IgD-negative memory B cell (primary cell): ENCODE measurements at regions not wholly inside any gene's neighbourhood (a gene's known extent, or its start where the extent isn't known, plus 50 kb on each side); places are given as distances from the start of the nearest gene placed in this dataset.

Source experiments
- H3K27ac Mint-ChIP-seq, 3 donors: one replicate each; pipeline ENCODE4 v1.8.0; 2020 to 2022; ENCODE audit warnings: mild to moderate bottlenecking in 3 of 3, mixed read lengths in 3 of 3, moderate library complexity in 1 of 3
- H3K27me3 Mint-ChIP-seq: one replicate; pipeline ENCODE4 v1.8.0; 2021; ENCODE audit warnings: mixed read lengths
- H3K36me3 Mint-ChIP-seq: one replicate; pipeline ENCODE4 v1.8.0; 2020; ENCODE audit warnings: mild to moderate bottlenecking, mixed read lengths
- H3K4me1 Mint-ChIP-seq, 3 donors: one replicate each; pipeline ENCODE4 v1.8.0; 2020 to 2022; ENCODE audit warnings: mixed read lengths in 3 of 3, mild to moderate bottlenecking in 1 of 3
- H3K4me3 Mint-ChIP-seq, 4 donors: one replicate each; pipeline ENCODE4 v1.8.0; 2020 to 2022; ENCODE audit warnings: mild to moderate bottlenecking in 4 of 4, mixed read lengths in 4 of 4, moderate library complexity in 3 of 4
- H3K9me3 Mint-ChIP-seq, 3 donors: one replicate each; pipeline ENCODE4 v1.8.0; 2020 to 2021; ENCODE audit warnings: mixed read lengths in 3 of 3, mild to moderate bottlenecking in 1 of 3

DNA sequence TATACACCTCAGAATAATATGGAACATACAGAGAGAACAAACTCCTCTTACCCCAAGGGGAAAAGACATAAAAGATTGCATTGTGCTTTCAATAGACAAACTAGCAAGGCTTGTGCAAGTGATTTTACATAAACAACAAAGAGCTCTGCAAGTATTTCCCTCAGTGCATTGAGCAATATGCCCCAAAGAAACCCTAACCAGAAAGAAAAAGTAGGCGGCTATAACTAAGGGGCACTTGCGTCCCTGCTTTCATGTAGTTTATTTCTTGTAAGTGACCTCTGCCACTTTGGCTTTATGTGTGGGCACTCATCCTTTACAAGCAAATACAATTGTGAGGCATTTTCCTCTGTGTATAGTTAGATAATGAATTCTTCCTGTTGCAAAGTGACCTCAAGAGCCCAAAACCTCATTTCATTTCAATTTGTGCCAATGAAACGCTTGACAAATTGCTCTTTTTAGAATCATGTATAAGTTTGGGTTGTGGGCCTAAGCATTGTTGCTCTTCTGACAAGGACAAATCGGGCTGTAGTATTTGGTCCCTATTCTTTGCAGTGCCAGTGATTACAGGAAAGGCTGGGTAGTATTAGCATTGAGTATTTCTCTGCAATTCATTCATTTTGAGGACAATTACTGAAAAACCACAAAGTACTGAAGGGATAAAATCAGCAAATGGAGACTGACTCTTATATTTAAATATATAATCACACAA, 282.2 kb downstream of the DTWD2 start:
- H3K36me3 Mint-ChIP-seq = peaks cover 4% of the 10 kb centered on the region
- peak overlapping the region in 1 of 4 donors; percentile 6 for H3K4me3 Mint-ChIP-seq
- H3K27ac Mint-ChIP-seq = no peak overlapping the region
- no peaks in the 10 kb centered on the region for H3K4me1 Mint-ChIP-seq
- H3K9me3 Mint-ChIP-seq = peaks cover 8 to 19% (median 12%) of the 10 kb centered on the region in 3 donors
- peaks cover 2% of the 10 kb centered on the region for H3K27me3 Mint-ChIP-seq

DNA sequence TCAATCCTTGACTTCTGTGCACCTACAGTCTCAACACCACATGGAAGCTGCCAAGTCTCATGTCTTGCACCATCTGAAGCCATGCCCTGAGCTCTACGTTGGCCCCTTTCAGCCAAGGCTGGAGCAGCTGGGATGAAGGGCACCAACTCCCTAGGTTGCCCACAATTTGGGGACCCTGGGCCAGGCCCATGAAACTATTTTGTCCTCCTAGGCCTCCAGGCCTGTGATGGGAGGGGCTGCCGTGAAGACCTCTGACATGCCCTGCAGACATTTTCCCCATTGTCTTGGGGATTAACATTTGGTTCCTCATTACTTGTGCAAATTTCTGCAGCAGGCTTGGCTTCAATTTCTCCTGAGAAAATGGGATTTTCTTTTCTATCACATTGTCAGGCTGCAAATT, 285.1 kb downstream of the DTWD2 start:
- peaks cover 2% of the 10 kb centered on the region for H3K27me3 Mint-ChIP-seq
- H3K27ac Mint-ChIP-seq = no peak overlapping the region
- no peaks in the 10 kb centered on the region for H3K4me1 Mint-ChIP-seq
- peaks cover 6 to 15% (median 6%) of the 10 kb centered on the region in 3 donors for H3K9me3 Mint-ChIP-seq
- peaks cover 4% of the 10 kb centered on the region for H3K36me3 Mint-ChIP-seq
- no peak overlapping the region for H3K4me3 Mint-ChIP-seq

DNA sequence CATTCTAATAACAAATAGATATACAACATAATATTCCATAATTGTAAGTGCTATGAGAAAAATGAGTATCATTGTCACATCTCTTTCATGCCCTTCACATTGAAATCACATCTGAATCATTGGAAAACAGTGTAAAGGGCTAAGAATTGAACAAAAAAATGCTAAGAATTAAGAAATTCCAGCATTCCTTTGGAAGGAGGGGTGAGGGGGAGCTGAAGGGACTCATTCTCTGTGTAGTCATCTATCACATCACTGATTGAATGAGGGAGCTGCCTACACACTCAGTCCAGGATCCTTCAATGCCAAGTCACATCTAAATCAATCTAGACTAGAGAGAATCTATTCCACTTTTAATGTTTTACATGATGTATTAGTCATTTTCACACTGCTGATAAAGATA, 286.6 kb downstream of the DTWD2 start:
- Mint-ChIP-seq H3K27ac (no peak overlapping the region), H3K27me3 (peaks cover 2% of the 10 kb centered on the region), H3K9me3 (peaks cover 6 to 15% (median 6%) of the 10 kb centered on the region in 3 donors), H3K4me1 (no peaks in the 10 kb centered on the region), H3K36me3 (peaks cover 4% of the 10 kb centered on the region), H3K4me3 (no peak overlapping the region)

DNA sequence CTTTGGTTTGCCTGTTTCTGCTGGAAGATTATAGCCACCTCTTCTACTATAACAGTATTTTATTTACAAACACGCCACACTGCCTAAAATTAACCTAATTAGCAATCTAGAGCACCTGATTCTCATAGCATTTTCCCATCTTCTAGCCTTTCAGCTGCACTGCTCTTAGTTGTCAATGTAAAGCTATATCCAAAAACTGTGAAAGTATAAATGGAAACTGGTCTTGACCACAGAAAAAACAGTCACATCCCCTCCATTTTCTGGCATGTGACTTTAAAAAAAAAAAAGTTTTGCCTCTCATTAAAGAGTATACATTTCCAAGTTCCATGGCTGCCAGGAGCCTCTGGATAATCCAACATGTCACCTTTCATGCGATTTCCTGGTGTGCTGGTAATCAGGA, 287.8 kb downstream of the DTWD2 start:
- H3K36me3 Mint-ChIP-seq = peaks cover 4% of the 10 kb centered on the region
- H3K27ac Mint-ChIP-seq = no peak overlapping the region
- H3K27me3 Mint-ChIP-seq = peaks cover 2% of the 10 kb centered on the region
- H3K9me3 Mint-ChIP-seq = peaks cover 6 to 15% (median 7%) of the 10 kb centered on the region in 3 donors
- no peaks in the 10 kb centered on the region for H3K4me1 Mint-ChIP-seq
- no peak overlapping the region for H3K4me3 Mint-ChIP-seq

DNA sequence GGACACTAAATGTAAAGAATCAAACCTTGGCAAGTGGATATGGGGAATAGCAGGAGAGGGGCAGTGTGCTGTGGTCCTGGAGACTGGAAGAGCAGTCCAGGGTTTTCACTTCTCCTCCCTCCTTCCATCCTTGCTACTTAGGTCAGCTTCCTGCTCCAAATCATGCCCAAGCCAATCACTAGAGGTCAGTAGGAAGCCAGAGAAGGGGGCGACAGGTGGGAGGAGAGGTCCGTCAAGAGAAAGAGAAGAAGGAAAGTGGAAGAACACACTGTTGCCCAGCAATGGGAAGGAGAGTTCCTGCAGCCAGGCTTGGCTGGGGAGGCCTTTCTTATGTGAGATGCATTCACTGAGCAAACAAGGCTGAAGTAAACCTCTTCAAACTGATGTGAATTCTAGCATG, 289.6 kb downstream of the DTWD2 start:
- Mint-ChIP-seq H3K27ac (no peak overlapping the region), H3K4me1 (no peaks in the 10 kb centered on the region), H3K27me3 (no peaks in the 10 kb centered on the region), H3K9me3 (peaks cover under 1 to 11% (median 3%) of the 10 kb centered on the region in 3 donors), H3K36me3 (no peaks in the 10 kb centered on the region), H3K4me3 (no peak overlapping the region)

DNA sequence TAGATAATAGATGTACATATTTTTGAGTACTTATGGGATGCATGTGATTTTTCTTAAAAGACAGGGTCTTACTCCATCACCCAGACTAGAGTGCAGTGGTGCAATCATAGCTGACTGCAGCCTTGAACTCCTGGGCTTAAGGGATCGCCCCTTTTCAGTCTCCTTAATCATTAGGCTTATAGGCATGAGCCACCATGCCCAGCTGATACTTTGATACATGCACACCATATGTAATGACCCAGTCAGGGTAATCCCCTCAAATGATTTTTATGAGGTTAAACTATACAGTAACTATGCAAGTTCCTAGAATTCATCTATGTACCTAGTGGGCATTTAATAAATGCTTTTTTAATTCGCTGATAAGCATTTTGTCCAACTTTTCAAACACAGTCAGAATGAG, 292.3 kb downstream of the DTWD2 start:
- no peaks in the 10 kb centered on the region for H3K4me1 Mint-ChIP-seq
- peaks cover 0 to 1% (median 0%) of the 10 kb centered on the region in 3 donors for H3K9me3 Mint-ChIP-seq
- H3K36me3 Mint-ChIP-seq = no peaks in the 10 kb centered on the region
- H3K27ac Mint-ChIP-seq = no peak overlapping the region
- H3K27me3 Mint-ChIP-seq = no peaks in the 10 kb centered on the region
- H3K4me3 Mint-ChIP-seq = no peak overlapping the region

DNA sequence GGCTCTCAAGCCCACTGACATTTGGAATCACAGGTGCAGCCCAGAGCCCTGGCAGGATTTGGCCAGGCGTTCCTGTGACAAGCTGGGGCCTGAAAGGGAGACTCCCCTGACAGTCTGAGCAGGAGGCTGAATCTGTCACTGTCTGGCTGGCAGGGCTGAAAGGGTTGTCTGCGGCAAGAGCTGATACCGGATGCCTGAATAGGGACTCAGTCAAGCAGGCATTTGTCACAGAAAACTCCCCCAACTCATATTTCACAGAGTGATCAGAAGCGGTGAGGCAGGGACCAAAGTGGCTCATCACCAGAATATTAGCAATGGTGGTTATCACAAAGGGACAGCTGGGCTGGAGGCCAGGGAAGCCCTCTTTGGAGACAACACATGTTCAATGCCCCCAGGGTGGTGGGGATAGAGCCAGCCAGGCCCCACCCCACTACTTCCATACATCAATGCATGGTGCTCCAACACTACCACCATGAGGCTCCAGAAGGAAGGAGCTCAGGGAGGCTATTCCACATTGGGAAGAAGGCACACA, 295.5 kb downstream of the DTWD2 start:
- H3K27me3 Mint-ChIP-seq = no peaks in the 10 kb centered on the region
- H3K4me1 Mint-ChIP-seq = no peaks in the 10 kb centered on the region
- no peaks in the 10 kb centered on the region for H3K36me3 Mint-ChIP-seq
- H3K9me3 Mint-ChIP-seq = peaks cover 0 to 1% (median 0%) of the 10 kb centered on the region in 3 donors
- no peak overlapping the region for H3K27ac Mint-ChIP-seq
- H3K4me3 Mint-ChIP-seq = no peak overlapping the region

DNA sequence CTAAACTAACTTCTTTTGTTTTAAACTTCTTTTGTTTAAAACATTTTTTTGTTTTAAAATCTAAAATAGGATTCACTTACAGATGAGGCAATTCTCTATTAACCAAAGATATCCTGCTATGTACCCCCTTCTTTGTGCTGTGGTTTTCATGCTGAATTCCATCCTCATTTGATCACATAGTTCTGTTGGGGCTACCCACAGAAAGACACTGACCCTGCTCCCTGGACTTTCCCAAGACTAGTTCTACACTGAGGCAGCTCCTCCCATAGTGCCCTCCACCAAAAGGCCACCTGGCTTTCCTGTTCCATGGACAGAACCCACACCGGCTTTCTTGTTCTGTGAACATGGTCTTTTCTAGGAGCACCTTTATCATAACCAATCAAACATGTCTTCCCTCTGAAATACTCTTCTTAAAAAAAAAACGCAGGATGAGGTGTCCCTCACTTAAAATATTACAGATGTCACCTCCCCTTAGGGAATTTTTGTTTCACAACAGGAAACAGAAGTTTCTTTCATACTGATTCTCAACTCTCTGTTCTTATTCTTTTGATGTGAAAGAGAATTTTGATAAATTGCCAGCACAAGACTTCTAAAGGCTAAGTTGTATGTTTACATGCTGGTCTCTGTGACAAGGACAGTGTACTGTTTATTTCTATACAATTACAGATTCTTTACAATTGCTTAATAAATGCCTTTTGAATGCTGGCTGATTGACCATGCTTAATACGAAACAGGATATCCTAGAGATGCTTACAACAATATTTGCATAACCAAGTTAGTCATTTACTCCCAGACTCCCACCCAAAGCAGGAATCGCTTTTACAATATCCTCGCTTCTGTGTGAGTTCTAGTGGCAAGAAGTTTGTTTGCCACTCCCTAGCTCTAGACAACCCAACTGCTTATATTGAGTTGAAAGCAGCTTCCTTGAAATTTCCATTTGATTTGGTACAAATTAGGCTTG, 300.4 kb downstream of the DTWD2 start:
- no peaks in the 10 kb centered on the region for H3K36me3 Mint-ChIP-seq

DNA sequence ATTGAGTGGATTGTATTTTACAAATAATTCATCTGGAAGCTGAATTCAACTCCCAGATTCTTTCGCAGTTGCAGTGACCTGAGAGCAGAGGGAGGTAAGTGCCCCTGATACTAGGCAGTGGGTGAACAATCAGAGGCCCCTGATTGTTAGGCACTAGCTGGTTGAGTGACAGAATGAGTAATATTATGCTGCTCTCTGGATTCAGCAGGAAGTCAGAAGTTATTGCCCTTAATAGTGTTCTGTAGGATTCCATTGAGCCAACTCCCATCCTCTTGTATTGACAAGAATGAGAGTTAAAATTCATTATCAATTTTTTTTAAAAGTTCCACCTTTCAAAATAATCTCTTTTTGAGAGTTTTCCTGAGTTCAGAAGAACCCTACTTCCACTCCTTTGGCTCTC, 301.2 kb downstream of the DTWD2 start:
- no peaks in the 10 kb centered on the region for H3K36me3 Mint-ChIP-seq

More for the DNA sequence above, 300.4 kb downstream of the DTWD2 start:
- H3K4me1 Mint-ChIP-seq = no peaks in the 10 kb centered on the region
- no peak overlapping the region for H3K27ac Mint-ChIP-seq
- no peaks in the 10 kb centered on the region for H3K9me3 Mint-ChIP-seq
- H3K4me3 Mint-ChIP-seq = no peak overlapping the region
- peaks cover 4% of the 10 kb centered on the region for H3K27me3 Mint-ChIP-seq

DNA sequence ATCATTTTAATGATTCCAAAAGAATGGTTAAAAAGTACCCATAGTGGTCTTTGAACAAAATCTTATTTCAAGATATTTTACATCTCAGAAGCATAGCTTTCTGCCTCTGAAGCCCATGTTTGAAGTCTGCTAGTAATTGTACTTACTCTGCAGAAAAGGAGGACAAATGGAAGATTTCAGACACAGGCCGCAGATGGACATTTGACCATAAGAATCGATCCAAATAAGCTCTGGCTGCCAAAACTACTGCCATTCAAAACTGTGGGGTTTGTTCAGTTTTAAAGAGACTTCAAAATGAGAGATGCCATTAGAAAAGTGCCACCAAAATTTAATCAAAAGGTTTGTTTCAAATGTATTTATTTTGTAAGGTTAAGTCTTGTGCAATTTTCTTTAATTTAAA, 306.7 kb downstream of the DTWD2 start:
- Mint-ChIP-seq H3K9me3 (peaks cover 0 to 2% (median 0%) of the 10 kb centered on the region in 3 donors), H3K27ac (no peak overlapping the region), H3K4me3 (no peak overlapping the region), H3K27me3 (peaks cover 4% of the 10 kb centered on the region), H3K36me3 (no peaks in the 10 kb centered on the region), H3K4me1 (no peaks in the 10 kb centered on the region)

More for the DNA sequence above, 301.2 kb downstream of the DTWD2 start:
- Mint-ChIP-seq H3K9me3 (no peaks in the 10 kb centered on the region), H3K27me3 (peaks cover 4% of the 10 kb centered on the region), H3K4me1 (no peaks in the 10 kb centered on the region), H3K27ac (no peak overlapping the region), H3K4me3 (no peak overlapping the region)

DNA sequence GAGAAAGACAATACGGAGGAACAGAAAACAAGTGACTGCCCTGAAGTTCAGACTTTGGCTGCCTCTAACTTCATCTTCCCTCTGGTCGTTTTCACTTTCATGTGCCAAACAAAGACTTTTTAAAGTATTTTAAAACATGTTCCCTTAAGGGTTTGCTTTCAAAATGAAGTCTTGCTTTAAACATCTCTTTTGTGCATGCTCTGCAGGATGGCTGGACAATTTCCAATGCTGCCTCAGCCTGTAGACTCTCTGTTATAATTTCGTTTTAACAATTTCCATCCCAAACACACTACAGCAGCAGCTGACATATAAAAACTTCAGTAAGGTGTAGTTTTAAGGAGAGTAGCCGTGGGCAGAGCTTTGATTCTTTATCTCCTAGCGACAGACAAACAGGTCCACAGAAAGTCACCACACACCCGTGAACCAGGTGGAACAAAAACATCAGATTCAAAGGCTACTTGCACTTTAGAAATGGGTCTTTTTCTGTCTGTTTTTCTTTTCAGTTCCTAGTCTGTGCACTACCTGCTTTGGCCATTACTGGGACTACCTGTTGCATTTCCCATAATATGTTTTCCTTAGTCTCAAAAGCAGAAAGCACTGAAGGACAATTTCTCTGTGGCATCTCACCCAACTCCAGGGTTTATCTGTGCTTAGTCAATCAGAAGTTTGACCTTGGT, 308.9 kb downstream of the DTWD2 start:
- Mint-ChIP-seq H3K9me3 (peaks cover 0 to 5% (median 4%) of the 10 kb centered on the region in 3 donors), H3K36me3 (no peaks in the 10 kb centered on the region), H3K27me3 (peaks cover 10% of the 10 kb centered on the region), H3K4me1 (no peaks in the 10 kb centered on the region), H3K27ac (peak overlapping the region in 1 of 3 donors; percentile 43), H3K4me3 (no peak overlapping the region)

DNA sequence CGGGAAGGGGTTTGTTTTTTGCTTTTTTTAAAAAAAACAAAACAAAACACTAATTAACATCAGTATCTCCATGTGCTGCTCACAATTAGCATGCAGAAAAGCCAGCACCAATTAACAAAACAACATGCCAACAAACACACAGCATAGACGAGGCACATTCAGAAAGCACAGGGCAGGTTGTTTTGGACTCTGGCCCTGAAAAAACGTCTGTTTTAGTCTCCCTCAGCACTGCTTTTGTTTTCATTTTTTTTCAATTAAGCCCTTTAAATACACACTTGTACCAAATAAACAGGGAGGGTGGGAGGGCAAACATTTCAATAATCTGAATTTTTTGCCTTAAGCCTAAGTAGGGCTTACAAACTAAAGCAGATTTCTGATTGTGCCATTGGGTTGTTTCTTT, 309.6 kb downstream of the DTWD2 start:
- Mint-ChIP-seq H3K4me3 (no peak overlapping the region), H3K36me3 (no peaks in the 10 kb centered on the region), H3K4me1 (no peaks in the 10 kb centered on the region), H3K27me3 (peaks cover 8% of the 10 kb centered on the region), H3K9me3 (peaks cover 0 to 11% (median 9%) of the 10 kb centered on the region in 3 donors), H3K27ac (no peak overlapping the region)

DNA sequence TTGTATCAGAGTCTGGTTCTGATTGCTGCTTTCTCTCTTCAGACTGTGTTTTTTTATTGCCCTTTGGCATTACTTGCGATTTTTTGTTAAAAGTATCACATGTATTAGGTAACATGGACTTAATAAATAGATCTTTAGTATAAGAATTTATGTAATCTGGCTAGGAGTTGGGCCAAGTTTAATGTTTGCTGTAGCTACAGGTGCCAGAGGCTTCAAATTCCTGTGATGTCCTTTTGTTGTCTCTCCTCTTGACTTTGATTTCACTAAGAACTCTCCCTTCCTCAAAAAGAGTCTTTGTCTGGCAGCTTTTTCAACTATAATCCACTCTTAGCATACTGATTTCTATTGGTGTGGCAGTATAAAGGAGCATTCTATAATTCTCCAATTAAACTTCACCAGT, 313.1 kb downstream of the DTWD2 start:
- no peak overlapping the region for H3K4me3 Mint-ChIP-seq
- no peaks in the 10 kb centered on the region for H3K4me1 Mint-ChIP-seq
- H3K27me3 Mint-ChIP-seq = peaks cover 6% of the 10 kb centered on the region
- H3K9me3 Mint-ChIP-seq = peaks cover 3 to 18% (median 9%) of the 10 kb centered on the region in 3 donors
- no peaks in the 10 kb centered on the region for H3K36me3 Mint-ChIP-seq
- H3K27ac Mint-ChIP-seq = no peak overlapping the region

DNA sequence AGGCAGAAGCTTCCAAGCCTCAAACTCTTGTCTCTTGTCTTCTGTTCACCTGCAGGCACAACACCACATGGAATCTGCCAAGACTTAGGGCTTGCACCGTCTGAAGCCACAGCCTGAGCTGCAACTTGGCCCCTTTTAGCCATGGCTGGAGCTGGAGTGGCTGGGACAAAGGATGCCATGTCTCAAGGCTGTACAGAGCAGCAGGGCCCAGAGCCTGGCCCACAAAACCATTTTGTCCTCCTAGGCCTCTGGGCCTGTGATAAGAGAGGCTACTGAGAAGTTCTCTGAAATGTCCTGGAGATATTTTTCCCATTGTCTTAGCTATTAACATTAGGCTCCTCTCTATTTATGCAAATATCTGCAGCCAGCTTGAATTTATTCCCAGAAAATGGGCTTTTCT, 330.8 kb downstream of the DTWD2 start:
- Mint-ChIP-seq H3K27me3 (peaks cover 1% of the 10 kb centered on the region), H3K27ac (peak overlapping the region in 1 of 3 donors; percentile 63), H3K9me3 (peaks cover 1 to 36% (median 13%) of the 10 kb centered on the region in 3 donors), H3K4me1 (no peaks in the 10 kb centered on the region), H3K4me3 (no peak overlapping the region), H3K36me3 (no peaks in the 10 kb centered on the region)

DNA sequence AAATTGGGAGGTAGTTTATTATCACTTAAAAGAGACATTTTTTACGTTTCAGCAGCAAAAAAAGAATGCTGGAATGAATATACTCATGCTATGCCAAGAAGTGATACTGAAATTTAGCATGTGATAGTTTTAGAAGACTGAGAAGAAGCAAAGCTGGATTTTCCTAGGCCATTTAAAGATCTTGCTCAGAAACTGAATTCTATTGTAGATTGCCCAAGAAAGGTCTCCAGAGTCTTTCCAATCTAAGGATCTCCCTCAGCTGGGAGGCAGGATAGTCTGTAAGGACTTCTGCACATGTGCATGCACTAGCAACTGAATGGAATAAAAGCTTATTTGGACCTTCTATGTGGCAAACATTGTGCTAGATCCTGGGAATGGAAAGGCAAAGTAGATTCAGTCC, 334.5 kb downstream of the DTWD2 start:
- Mint-ChIP-seq H3K4me3 (no peak overlapping the region), H3K27ac (no peak overlapping the region), H3K9me3 (peaks cover 1 to 19% (median 14%) of the 10 kb centered on the region in 3 donors)

More for the DNA sequence above, 334.5 kb downstream of the DTWD2 start:
- Mint-ChIP-seq H3K27me3 (peaks cover 1% of the 10 kb centered on the region), H3K36me3 (no peaks in the 10 kb centered on the region), H3K4me1 (no peaks in the 10 kb centered on the region)
